CD4-positive, alpha-beta T cell treated with Interleukin-17A for 1 hour (primary cell): ENCODE measurements at regions not wholly inside any gene's neighbourhood (a gene's known extent, or its start where the extent isn't known, plus 50 kb on each side); places are given as distances from the start of the nearest gene placed in this dataset.
"Not testable (repeated sequence)": the region's sequence is repeated elsewhere in the genome, so short reads cannot be mapped to it uniquely, and the experiment has no call there.

ENCODE experiments used
- DNase-seq: peaks from one replicate; pipeline ENCODE4 v3.0.0-alpha.2; 2020

- DNase-seq = not testable (repeated sequence)
These were observed 199.2 kb upstream of the PZP start for GRCh38 chr12:9407425-9407748.

GRCh38 chr12:9406564-9407424 lies 198.6 kb upstream of the PZP start:
- DNase-seq = no peak

- DNase-seq = no peak
These were observed 197.8 kb upstream of the PZP start for GRCh38 chr12:9405886-9406563.

- no peak for DNase-seq
These were observed 196.5 kb upstream of the PZP start for GRCh38 chr12:9404469-9405260.

- no peak for DNase-seq
These were observed 195.8 kb upstream of the PZP start for GRCh38 chr12:9404031-9404430.

GRCh38 chr12:9402432-9403040 lies 194.3 kb upstream of the PZP start:
- DNase-seq = not testable (repeated sequence)

GRCh38 chr12:9396367-9396766 lies 188.2 kb upstream of the PZP start:
- DNase-seq = not testable (repeated sequence)

- DNase-seq = not testable (repeated sequence)
These were observed 187.0 kb upstream of the PZP start for GRCh38 chr12:9395220-9395619.

- no peak for DNase-seq
These were observed 184.6 kb upstream of the PZP start for GRCh38 chr12:9392842-9393241.

GRCh38 chr12:9391815-9392214 lies 183.6 kb upstream of the PZP start:
- DNase-seq = no peak

- no peak for DNase-seq
These were observed 182.6 kb upstream of the PZP start for GRCh38 chr12:9390761-9391160.

- DNase-seq = no peak
These were observed 181.6 kb upstream of the PZP start for GRCh38 chr12:9389796-9390195.

GRCh38 chr12:9388379-9388778 lies 180.2 kb upstream of the PZP start:
- no peak for DNase-seq

GRCh38 chr12:9387450-9387849 lies 179.3 kb upstream of the PZP start:
- no peak for DNase-seq

GRCh38 chr12:9383585-9383984 lies 175.4 kb upstream of the PZP start:
- no peak for DNase-seq

- DNase-seq = no peak
These were observed 173.4 kb upstream of the PZP start for GRCh38 chr12:9381619-9382018.

- no peak for DNase-seq
These were observed 172.5 kb upstream of the PZP start for GRCh38 chr12:9380650-9381049.

GRCh38 chr12:9379023-9379742 lies 171.0 kb upstream of the PZP start:
- no peak for DNase-seq

- no peak for DNase-seq
These were observed 170.2 kb upstream of the PZP start for GRCh38 chr12:9378430-9378835.

GRCh38 chr12:9372202-9372601 lies 164.0 kb upstream of the PZP start:
- no peak for DNase-seq

- no peak for DNase-seq
These were observed 159.6 kb upstream of the PZP start for GRCh38 chr12:9367828-9368227.

GRCh38 chr12:9367201-9367600 lies 159.0 kb upstream of the PZP start:
- no peak for DNase-seq

GRCh38 chr12:9365296-9365695 lies 157.1 kb upstream of the PZP start:
- DNase-seq = no peak
